ENCODE measurements at regions not wholly inside any gene's neighbourhood (a gene's known extent, or its start where the extent isn't known, plus 50 kb on each side); places are given as distances from the start of the nearest gene placed in this dataset.

GRCh38 chr4:83890231-83890630, 354.3 kb downstream of the GPAT3 start:
- TF ChIP-seq HDAC3 (IDR thresholded peaks at IDR 0.05; ENCODE audit: borderline replicate concordance, partially characterized antibody) (no peak), NR2C1 (IDR thresholded peaks at IDR 0.05) (no peak), NR2C1 (tag; IDR thresholded peaks at IDR 0.05) (no peak), ZNF274 (IDR thresholded peaks at IDR 0.05; ENCODE audit: borderline replicate concordance, low read depth, low read length) (no peak), CHD7 (IDR thresholded peaks at IDR 0.05; ENCODE audit: low read depth, low read length) (no peak), ZNF165 (CRISPR knock-in tag; IDR thresholded peaks at IDR 0.05; ENCODE audit: borderline replicate concordance) (no peak), ETV6 (IDR thresholded peaks at IDR 0.05; ENCODE audit: borderline replicate concordance in 1 of 2, low read depth in 2 of 2, low read length in 1 of 2) (no peak), ETV6 (CRISPR knock-in tag; IDR thresholded peaks at IDR 0.05; ENCODE audit: borderline replicate concordance) (no peak), POLR2A (conservative IDR thresholded peaks at IDR 0.05) (no peak), ZBTB33 (CRISPR knock-in tag; IDR thresholded peaks at IDR 0.05) (no peak), ZNF184 (CRISPR knock-in tag; IDR thresholded peaks at IDR 0.05) (no peak), HNRNPH1 (optimal IDR thresholded peaks at IDR 0.05; ENCODE audit: low read depth, low read length) (no peak), CEBPB (tag; IDR thresholded peaks at IDR 0.05) (no peak)
- TF ChIP-seq, protein P1, sequence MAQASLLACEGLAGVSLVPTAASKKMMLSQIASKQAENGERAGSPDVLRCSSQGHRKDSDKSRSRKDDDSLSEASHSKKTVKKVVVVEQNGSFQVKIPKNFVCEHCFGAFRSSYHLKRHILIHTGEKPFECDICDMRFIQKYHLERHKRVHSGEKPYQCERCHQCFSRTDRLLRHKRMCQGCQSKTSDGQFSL (CRISPR knock-in tag; IDR thresholded peaks at IDR 0.05), result no peak
- TF ChIP-seq, protein P1 (tag; IDR thresholded peaks at IDR 0.05), result no peak
- TF ChIP-seq, protein P2, sequence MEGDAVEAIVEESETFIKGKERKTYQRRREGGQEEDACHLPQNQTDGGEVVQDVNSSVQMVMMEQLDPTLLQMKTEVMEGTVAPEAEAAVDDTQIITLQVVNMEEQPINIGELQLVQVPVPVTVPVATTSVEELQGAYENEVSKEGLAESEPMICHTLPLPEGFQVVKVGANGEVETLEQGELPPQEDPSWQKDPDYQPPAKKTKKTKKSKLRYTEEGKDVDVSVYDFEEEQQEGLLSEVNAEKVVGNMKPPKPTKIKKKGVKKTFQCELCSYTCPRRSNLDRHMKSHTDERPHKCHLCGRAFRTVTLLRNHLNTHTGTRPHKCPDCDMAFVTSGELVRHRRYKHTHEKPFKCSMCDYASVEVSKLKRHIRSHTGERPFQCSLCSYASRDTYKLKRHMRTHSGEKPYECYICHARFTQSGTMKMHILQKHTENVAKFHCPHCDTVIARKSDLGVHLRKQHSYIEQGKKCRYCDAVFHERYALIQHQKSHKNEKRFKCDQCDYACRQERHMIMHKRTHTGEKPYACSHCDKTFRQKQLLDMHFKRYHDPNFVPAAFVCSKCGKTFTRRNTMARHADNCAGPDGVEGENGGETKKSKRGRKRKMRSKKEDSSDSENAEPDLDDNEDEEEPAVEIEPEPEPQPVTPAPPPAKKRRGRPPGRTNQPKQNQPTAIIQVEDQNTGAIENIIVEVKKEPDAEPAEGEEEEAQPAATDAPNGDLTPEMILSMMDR (IDR thresholded peaks at IDR 0.05 in 2 of 3, conservative IDR thresholded peaks at IDR 0.05 in 1 of 3; ENCODE audit: insufficient read depth in 2 of 3, low read depth in 1 of 3, low read length in 3 of 3), result no peak
- TF ChIP-seq, protein P3, sequence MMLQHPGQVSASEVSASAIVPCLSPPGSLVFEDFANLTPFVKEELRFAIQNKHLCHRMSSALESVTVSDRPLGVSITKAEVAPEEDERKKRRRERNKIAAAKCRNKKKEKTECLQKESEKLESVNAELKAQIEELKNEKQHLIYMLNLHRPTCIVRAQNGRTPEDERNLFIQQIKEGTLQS (IDR thresholded peaks at IDR 0.05), result no peak
- TF ChIP-seq, protein P3 (CRISPR knock-in tag; conservative IDR thresholded peaks at IDR 0.05), result no peak

All from K562 (cell line).